Stomach (tissue), 8 donors: ENCODE measurements at regions not wholly inside any gene's neighbourhood (a gene's known extent, or its start where the extent isn't known, plus 50 kb on each side); places are given as distances from the start of the nearest gene placed in this dataset.

ENCODE experiments used
- DNase-seq, 2 donors: peaks; one replicate each; pipeline versions ENCODE4 v3.0.0 to v3.0.0-alpha.2; 2013 to 2019
- H3K27ac ChIP-seq, 5 donors: fragments of 200-600 bp in 4 of 5; sonication (generic) in 4 of 5; one replicate each; pipeline ENCODE4 v1.5.1; 2013 to 2019; ENCODE audit warnings: mild to moderate bottlenecking in 1 of 5, moderate library complexity in 1 of 5
- H3K27me3 ChIP-seq, 3 donors: fragments of 200-600 bp; sonication (generic); one replicate each; pipeline ENCODE4 v1.5.1; 2017 to 2019; ENCODE audit warnings: mixed run types in 1 of 3
- H3K36me3 ChIP-seq, 4 donors: fragments of 200-600 bp; sonication (generic); 1 replicate in 3 of 4; 2 replicates in 1 of 4; pipeline ENCODE4 v1.5.1; 2016 to 2019
- H3K4me1 ChIP-seq, 4 donors: fragments of 200-600 bp; sonication (generic); one replicate each; pipeline ENCODE4 v1.5.1; 2016 to 2019
- H3K4me3 ChIP-seq, 4 donors: fragments of 200-600 bp; sonication (generic) in 3 of 4; one replicate each; pipeline ENCODE4 v1.5.1; 2016 to 2019; ENCODE audit warnings: mild to moderate bottlenecking in 1 of 4
- H3K9me3 ChIP-seq, 4 donors: fragments of 200-600 bp; sonication (generic); one replicate each; pipeline ENCODE4 v1.5.1; 2016 to 2019
- EP300 ChIP-seq: sonication (generic); formaldehyde crosslinking; IDR thresholded peaks from one replicate; pipeline ENCODE4 v1.6.1; 2017; ENCODE audit warnings: antibody characterized with exemption
- POLR2A ChIP-seq, 4 donors: fragments of 450-650 bp; IDR thresholded peaks; one replicate each; pipeline ENCODE4 v1.6.1; 2016; ENCODE audit warnings: antibody characterized with exemption in 4 of 4, control low read depth in 2 of 4, mild to moderate bottlenecking in 1 of 4, moderate library complexity in 1 of 4
- POLR2AphosphoS5 ChIP-seq, 3 donors: sonication (generic); formaldehyde crosslinking; IDR thresholded peaks; one replicate each; pipeline ENCODE4 v1.6.1; 2016; ENCODE audit warnings: antibody characterized with exemption in 3 of 3
- WGBS, 5 donors: extraction: QIAGEN DNeasy Blood & Tissue Kit in 3 of 5; methylation state at CpG; one replicate each; pipeline versions ENCODE4 v1.1.5 to v1.1.7; 2013 to 2018; 5-methylcytosine and 5-hydroxymethylcytosine counted together
- intact Hi-C: fragments of 100-400 bp; cut with DNase I; formaldehyde crosslinking; loops from one replicate; pipeline ENCODE4 v1.15.1; 2023; ENCODE audit warnings: low total_unique reads
- TF ChIP-seq, protein P1 (sequence below), 7 experiments: fragments of 450-650 bp in 4 of 7; fragments of 200-600 bp in 3 of 7; sonication (generic) in 3 of 7; IDR thresholded peaks; one replicate each; pipeline ENCODE4 v1.5.1; 2016 to 2019; ENCODE audit warnings: antibody characterized with exemption in 7 of 7, control low read depth in 2 of 7, mild to moderate bottlenecking in 1 of 7
- donor health status: healthy with polysubstance abuse.
- donor health status: Bipolar disorder and iron deficiency.
- donor health status: healthy.

DNA sequence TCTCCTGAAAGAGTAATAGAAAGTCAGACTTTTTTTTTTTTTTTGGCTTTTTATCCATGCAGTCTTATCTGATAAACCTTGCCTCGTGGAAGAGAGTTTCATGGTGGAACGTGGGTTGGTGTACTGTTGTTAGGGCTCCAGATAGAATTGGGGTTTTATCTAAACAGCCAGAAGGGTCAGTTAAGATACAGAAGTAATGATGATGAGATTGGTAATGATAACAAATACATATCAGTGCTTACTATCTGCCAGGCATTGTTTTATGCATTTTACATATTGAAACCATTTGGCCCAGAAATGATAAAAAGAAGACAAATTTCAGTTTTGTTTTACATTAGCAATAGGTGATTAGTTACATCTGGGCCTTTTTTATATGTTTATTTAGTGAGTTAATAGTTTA lies 372.8 kb upstream of the PRICKLE1 start:
- Histone ChIP-seq H3K36me3 (no peaks in the 10 kb centered on the region), H3K9me3 (no peaks in the 10 kb centered on the region), H3K27me3 (no peaks in the 10 kb centered on the region), H3K27ac (no peak overlapping the region), H3K4me3 (no peak overlapping the region), H3K4me1 (no peaks in the 10 kb centered on the region)
- WGBS, 5 donors: 42 to 66% (median 45%) methylated on average over 2 of the region's 2 CpGs
- no peak for TF ChIP-seq EP300
- no peak for TF ChIP-seq POLR2A (IDR thresholded peaks at IDR 0.05)
- TF ChIP-seq POLR2AphosphoS5 (IDR thresholded peaks at IDR 0.05): no peak
- TF ChIP-seq, protein P1, sequence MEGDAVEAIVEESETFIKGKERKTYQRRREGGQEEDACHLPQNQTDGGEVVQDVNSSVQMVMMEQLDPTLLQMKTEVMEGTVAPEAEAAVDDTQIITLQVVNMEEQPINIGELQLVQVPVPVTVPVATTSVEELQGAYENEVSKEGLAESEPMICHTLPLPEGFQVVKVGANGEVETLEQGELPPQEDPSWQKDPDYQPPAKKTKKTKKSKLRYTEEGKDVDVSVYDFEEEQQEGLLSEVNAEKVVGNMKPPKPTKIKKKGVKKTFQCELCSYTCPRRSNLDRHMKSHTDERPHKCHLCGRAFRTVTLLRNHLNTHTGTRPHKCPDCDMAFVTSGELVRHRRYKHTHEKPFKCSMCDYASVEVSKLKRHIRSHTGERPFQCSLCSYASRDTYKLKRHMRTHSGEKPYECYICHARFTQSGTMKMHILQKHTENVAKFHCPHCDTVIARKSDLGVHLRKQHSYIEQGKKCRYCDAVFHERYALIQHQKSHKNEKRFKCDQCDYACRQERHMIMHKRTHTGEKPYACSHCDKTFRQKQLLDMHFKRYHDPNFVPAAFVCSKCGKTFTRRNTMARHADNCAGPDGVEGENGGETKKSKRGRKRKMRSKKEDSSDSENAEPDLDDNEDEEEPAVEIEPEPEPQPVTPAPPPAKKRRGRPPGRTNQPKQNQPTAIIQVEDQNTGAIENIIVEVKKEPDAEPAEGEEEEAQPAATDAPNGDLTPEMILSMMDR (IDR thresholded peaks at IDR 0.05): no peak
- DNase-seq: no peak
- intact Hi-C loops: no loop called here

- no peaks in the 10 kb centered on the region for H3K4me1 ChIP-seq
- peak in 1 of 2 donors; percentile 66 for DNase-seq
- TF ChIP-seq POLR2AphosphoS5 (IDR thresholded peaks at IDR 0.05) (peak in 1 of 3 donors; percentile 43), EP300 (no peak), POLR2A (IDR thresholded peaks at IDR 0.05) (no peak)
- TF ChIP-seq, protein P1 (IDR thresholded peaks at IDR 0.05): no peak
- no peak overlapping the region for H3K4me3 ChIP-seq
- no peaks in the 10 kb centered on the region for H3K9me3 ChIP-seq
- H3K27me3 ChIP-seq: no peaks in the 10 kb centered on the region
- peak overlapping the region in 1 of 5 donors; percentile 25 for H3K27ac ChIP-seq
- 31 to 49% (median 37%) methylated on average over 3 of the region's 3 CpGs for WGBS, 5 donors
- intact Hi-C loops: no loop called here
- H3K36me3 ChIP-seq: no peaks in the 10 kb centered on the region
These were observed 371.8 kb upstream of the PRICKLE1 start for GRCh38 chr12:42961395-42961794.

DNA sequence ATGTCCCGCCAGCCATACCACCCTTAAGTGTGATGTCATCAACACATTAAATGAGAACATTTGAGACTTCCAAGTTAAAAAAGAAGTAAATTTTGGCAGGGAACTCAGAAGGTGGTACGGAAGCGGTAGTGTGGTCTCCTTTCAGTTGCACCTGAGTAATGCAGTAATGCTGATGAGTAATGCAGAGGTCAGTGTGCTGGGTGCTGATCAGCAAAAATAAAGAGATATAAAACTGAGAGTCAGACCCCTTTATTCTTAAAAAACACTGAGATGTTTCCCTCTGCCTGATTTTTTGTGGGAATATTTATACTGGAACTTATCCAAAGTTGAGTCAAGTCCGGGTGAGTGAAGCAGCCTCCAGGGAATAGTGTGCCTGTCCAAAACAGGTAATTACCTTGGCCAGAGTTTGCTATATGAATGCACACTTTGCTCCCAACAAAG lies 370.6 kb upstream of the PRICKLE1 start:
- 70 to 82% (median 77%) methylated on average over 4 of the region's 4 CpGs for WGBS, 5 donors
- Histone ChIP-seq H3K9me3 (no peaks in the 10 kb centered on the region), H3K4me1 (no peaks in the 10 kb centered on the region), H3K27me3 (no peaks in the 10 kb centered on the region), H3K36me3 (no peaks in the 10 kb centered on the region), H3K27ac (no peak overlapping the region), H3K4me3 (no peak overlapping the region)
- TF ChIP-seq POLR2AphosphoS5 (IDR thresholded peaks at IDR 0.05) (no peak), EP300 (no peak), POLR2A (IDR thresholded peaks at IDR 0.05) (no peak)
- TF ChIP-seq, protein P1 (IDR thresholded peaks at IDR 0.05): no peak
- intact Hi-C loops: no loop called here
- no peak for DNase-seq

- Histone ChIP-seq H3K4me1 (no peaks in the 10 kb centered on the region), H3K36me3 (no peaks in the 10 kb centered on the region), H3K27ac (no peak overlapping the region), H3K9me3 (no peaks in the 10 kb centered on the region), H3K4me3 (no peak overlapping the region), H3K27me3 (no peaks in the 10 kb centered on the region)
- intact Hi-C loops: no loop called here
- 54 to 83% (median 79%) methylated on average over 1 of the region's 1 CpG for WGBS, 5 donors
- no peak for DNase-seq
- no peak for TF ChIP-seq EP300
- no peak for TF ChIP-seq POLR2AphosphoS5 (IDR thresholded peaks at IDR 0.05)
These were observed 368.7 kb upstream of the PRICKLE1 start for GRCh38 chr12:42958291-42958674.

DNA sequence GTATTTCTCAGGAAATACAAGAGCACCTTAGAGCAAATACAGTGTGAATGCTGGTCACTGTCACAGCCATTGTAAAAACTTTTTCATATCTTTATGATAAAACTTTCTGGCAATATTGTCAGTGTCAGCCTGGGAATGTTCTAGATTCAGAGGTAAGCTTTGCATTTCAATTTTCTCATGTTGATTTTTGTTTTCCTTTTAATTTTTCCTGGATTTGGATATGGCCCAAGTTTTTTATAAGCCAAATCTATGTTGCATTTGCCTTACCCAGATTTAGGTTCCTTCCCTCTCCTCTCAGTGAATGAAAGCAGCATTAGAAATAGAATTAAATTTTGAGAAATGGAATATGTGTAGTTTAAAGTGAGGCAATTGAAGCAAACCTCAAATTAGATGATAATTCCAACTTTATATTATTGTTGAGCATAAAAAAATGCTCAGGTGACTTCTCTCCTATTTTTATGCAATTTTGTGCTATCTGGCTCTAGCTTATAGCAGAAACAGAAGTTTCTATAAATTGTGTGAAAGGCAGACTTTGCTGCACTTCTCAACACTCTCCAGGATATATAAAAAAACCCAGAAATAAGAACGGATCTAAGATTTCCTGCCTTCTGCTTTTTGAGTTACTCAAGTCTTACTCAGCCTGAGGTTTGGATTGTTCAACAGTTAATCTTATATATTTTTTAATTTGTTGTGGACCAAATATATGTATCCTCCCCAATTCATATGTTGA lies 368.2 kb upstream of the PRICKLE1 start:
- 31 to 72% (median 55%) methylated on average over 1 of the region's 1 CpG for WGBS, 5 donors
- Histone ChIP-seq H3K27ac (no peak overlapping the region), H3K27me3 (no peaks in the 10 kb centered on the region), H3K36me3 (no peaks in the 10 kb centered on the region), H3K9me3 (peaks cover 0 to under 1% (median 0%) of the 10 kb centered on the region in 4 donors), H3K4me3 (no peak overlapping the region), H3K4me1 (no peaks in the 10 kb centered on the region)
- no peak for TF ChIP-seq POLR2A (IDR thresholded peaks at IDR 0.05)
- TF ChIP-seq EP300: no peak
- no peak for TF ChIP-seq POLR2AphosphoS5 (IDR thresholded peaks at IDR 0.05)
- TF ChIP-seq, protein P1 (IDR thresholded peaks at IDR 0.05): no peak
- intact Hi-C loops: no loop called here
- DNase-seq: no peak
